ENCODE measurements at regions not wholly inside any gene's neighbourhood (a gene's known extent, or its start where the extent isn't known, plus 50 kb on each side); places are given as distances from the start of the nearest gene placed in this dataset.

DNA sequence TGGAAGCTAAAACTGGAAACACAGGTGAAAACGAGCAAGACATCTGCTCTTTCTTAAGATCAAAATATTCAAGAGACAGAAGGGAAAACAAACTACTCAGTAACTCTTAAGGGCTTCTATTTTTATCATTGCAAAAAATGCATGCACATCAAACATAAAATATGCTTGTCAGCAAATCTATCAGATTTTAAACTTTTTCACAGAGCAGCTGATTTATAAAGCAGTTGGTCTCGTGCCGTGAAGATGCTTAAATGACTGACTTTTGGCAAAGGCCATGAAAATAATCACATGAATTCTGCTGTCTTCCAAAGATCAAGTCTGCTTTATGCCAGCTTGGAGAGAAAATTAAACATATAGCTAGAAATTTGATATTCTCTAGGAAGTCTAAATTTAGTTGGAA, 482.1 kb upstream of the HS3ST1 start:
- DNase-seq (ENCODE audit: low spot score in 2 of 2) (no peak), FAIRE-seq (no peak)

DNA sequence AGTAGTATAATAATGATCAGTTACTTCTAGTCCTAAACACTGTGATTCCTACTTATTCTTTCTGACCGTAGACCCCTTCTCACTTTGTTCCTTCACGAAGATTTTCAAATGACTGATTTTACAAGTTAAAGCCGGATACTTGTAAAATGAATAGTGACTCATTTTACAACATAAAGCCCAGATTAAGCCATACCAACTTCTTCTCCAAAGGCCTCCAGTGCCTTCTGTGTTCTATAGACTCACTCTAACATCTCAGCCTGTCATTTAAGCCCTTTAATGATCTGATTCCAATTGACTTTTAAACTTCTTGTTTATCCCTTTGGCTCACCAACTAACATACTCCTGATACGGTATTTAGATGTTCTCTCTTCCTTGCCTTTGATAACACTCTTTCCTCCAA, 480.0 kb upstream of the HS3ST1 start:
- FAIRE-seq, result no peak

DNA sequence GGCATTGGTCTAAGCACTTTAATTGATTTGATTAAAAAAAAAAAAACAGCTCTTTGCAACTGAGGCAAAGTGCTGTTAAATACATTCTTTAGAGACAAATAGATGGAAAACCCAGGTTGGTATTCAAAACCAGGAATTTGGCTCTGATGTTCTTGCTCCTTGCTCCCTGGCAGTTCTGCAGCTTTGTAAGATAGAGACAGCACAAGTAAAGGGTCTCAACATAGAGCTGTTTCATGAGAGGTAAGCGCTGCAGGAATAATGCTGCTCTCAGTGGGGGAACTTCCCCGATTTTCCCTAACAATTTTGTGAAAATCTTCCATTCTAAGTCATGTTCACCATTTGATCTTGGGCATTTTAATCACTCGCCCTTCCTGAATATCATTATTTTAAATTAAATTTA, 479.5 kb upstream of the HS3ST1 start:
- FAIRE-seq, result no peak

More for the DNA sequence above, 480.0 kb upstream of the HS3ST1 start:
- DNase-seq (ENCODE audit: low spot score in 2 of 2), result no peak

DNA sequence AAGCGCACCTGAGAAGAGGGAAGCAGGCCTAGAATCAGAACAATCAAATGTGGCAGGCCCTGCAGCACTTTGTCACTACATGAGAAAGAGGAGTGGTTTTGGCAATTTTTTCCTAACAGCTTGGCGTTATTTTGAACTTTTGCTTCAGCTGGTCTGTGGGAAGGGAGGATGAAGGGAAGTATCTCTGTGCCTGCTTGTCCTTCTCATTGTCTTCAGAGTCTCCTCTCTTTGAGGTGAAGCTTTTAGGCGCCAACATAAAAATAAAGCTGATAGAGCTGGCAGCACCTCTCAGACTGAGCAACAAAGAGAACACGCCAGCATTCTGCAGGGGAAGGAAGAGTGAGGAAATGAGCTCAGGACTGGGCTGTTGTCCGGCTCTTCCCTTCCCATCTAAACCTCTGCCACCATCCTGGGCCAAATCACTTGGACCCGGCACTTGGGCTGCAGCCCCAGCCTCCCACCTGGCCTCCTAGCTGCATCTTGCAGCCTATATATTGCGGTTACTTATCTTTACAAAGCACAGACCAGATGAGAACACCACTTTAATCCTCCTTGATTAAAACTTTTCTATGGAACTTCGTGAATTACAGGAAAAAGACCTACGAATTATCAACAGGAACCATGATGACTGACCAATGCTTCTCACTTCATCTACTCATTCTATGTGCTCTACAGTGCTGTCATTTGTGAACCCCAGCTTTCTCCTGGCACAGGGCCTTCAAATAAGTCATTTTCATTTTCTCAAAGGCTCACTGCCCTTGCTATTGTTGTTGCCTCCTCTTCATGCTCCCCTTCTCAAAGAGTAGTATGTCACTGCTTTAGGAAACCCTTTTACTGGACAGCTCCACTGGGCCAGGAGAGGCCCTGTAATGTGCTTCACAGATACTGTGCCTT, 476.4 kb upstream of the HS3ST1 start:
- DNase-seq (ENCODE audit: low spot score in 2 of 2), result no peak
- FAIRE-seq, result no peak

More for the DNA sequence above, 479.5 kb upstream of the HS3ST1 start:
- DNase-seq (ENCODE audit: low spot score in 2 of 2), result no peak

DNA sequence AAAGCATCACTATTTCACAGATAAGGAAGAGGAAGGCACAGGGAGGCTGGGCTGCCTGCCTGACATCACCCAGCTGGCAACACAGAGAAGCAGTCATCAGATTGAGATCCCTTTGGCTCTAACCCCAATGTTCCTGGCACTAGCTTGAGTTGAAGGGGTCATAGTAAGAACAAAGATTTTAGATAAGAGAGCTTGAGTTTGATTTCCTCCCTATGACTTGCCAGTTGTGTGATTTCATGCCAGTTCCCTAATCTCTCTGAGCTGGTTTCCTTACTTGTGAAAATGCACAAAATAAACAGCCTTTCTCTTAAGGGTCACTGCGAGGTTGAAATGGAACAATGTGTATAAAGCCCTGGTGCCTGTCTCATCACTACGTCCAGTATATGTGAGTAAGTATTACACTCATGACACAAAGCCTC, 475.4 kb upstream of the HS3ST1 start:
- DNase-seq (ENCODE audit: low spot score in 2 of 2), result no peak
- FAIRE-seq, result no peak

DNA sequence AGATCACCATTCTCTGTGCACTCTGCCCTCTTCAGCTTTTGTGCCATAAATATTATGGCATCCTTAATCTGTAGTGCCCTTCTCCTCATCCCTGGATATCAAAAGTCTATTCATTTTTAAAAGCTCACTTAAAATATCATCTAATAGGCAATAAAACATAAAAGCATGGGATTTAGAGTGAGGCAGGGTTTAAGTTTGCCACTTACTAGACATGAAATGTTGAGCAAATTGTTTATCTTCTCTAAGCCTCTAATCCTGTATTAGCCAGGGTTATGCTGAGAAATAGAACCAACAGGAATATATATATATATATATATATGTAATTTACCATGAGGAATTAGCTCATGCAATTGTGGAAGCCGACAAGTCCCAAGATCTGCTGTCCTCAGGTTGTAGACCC, 472.4 kb upstream of the HS3ST1 start:
- FAIRE-seq (no peak), DNase-seq (ENCODE audit: low spot score in 2 of 2) (no peak)

DNA sequence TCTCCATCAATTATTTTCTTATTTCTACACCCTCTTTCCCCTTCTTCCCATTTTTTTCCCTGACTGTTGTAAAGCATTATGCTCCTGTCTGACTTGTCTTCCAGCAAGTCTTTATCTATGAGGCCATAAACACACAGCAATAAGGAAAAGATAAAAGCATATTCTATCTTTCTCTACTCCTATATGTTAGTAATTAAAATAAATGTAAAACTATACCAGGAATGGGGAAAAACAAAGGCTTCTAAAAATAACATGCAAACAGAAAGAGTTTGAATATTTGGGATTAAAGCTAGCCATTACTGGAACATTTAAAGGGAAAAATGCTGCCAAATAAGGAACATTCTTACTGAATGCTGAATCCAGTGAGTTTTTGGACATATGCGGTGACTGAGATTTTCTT, 471.7 kb upstream of the HS3ST1 start:
- FAIRE-seq (no peak), DNase-seq (ENCODE audit: low spot score in 2 of 2) (no peak)

DNA sequence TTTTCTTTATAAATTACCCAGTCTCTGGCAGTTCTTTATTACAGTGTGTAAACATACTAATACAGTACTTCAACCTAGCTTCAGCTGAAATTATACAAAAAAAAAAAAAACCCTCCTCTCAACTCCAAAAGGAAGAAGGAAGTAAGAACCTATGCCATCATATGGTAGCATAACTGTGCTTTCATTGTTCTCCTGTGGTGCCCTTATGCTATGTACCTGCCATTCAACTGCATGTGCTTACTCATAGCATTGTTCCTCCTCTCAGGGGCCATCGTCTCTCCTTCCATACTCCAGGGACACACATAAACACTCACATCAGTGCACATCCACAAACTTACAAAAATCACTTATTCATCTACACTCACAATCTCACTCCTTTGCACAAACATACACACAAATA, 470.1 kb upstream of the HS3ST1 start:
- FAIRE-seq (no peak), DNase-seq (ENCODE audit: low spot score in 2 of 2) (no peak)

DNA sequence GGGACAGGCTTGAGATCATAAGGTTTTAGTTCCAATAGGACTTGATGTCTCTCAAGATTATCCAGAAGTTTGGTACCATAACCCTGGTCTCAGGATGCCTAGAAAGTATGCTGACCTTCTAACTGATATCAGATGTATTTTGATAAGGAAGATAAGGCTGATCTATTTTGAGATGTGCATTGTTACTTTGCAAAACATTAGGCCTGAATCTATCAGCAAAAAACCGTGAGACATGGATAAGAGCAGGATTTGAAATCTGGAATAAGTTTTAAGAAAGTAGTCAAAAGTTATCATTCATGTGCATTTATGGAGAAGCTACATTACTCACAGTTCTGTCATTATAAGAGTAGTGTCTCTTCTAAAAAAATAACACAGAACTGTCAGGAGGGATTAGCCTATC, 467.1 kb upstream of the HS3ST1 start:
- FAIRE-seq (no peak), DNase-seq (ENCODE audit: low spot score in 2 of 2) (no peak)

DNA sequence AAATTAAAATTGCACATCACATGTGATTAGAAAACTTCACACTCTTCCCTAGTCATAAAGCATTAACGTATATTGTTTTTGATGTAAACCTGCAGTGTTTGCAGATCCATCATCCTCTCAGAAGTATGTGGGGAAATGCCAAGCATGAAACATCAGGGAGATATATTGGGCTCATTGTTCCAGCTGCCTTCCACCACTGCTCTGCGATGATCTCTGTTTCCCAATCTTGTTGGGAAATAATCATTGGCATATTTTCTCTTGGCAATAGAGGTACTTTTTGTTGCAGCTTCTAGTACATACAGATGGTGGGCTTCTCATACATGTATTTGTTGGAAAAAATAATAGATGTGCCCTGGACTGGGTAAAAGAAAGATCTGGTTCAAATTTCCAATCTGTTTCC, 466.3 kb upstream of the HS3ST1 start:
- no peak for FAIRE-seq
- no peak for DNase-seq (ENCODE audit: low spot score in 2 of 2)

DNA sequence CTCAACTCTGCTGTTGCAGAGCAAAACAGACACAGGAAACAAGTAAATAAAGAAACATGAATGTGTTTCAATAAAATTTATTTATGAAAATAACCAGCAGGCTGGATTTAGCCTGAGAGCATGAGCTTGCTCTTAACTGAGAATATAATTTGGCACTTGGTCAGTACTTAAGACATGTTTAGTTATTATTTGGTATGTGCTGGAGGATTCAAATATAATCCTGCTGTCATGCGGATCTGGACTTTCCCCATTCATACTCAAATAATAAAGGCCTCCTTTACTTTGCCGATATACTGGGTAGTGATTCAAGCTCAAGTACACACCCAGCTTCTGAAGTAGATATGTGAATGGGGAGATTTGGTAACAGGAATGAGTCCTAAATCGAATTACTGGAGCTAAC, 465.5 kb upstream of the HS3ST1 start:
- no peak for FAIRE-seq

DNA sequence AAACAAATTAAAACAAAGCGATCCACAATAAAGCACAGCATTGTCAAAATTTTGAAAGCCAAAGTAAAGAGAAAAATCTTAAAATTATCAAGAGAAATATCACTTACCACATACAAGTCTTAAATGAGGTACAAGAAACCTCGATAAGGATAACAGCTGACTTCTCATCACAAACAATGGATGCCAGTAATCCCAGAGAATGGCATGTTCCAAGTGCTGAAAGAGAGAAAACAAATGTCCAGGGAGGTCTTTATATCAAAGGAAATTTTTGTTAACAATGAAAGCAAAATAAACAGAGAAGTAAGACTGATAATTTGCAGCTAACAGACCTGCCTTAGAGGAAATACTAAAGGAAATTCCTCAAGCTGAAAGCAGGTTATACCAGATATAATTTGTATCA, 460.4 kb upstream of the HS3ST1 start:
- FAIRE-seq (no peak), DNase-seq (ENCODE audit: low spot score in 2 of 2) (no peak)

More for the DNA sequence above, 465.5 kb upstream of the HS3ST1 start:
- DNase-seq (ENCODE audit: low spot score in 2 of 2), result no peak

DNA sequence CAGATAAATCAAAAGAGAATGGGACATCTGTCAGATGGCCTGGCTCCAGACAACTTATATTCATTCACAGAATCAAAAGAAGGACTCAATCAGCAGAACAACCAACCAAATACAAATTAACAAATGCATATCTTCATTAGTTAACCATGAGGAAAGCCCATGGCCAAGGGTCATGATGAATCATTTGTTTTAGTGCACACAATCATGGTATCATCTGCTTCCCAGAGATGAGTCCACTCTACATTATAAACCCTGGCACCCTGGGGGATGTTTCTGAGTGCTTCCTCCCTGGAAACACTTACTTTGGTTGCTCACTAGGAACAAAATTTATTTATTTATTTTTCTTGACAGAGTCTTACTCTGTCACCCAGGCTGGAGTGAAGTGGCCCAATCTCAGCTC, 453.3 kb upstream of the HS3ST1 start:
- FAIRE-seq, result no peak
- no peak for DNase-seq (ENCODE audit: low spot score in 2 of 2)

DNA sequence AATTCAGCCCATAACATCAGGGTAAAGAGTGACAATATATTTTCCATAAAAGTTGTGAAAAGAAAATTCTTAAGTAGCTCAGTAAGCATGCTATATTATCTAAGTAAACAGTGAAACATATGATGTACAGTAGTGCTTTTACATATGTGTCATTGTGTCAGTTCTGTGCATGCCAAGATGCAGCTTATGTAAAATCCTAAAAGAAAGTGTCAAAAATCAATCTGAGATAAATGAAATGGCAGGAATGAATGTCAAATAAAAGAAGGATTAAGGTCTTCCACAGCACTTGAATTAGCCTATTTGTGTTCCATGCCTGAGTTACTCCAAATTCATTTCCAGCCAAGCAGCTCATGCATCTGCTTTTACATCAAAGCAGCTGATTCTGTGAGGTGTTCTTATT, 452.7 kb upstream of the HS3ST1 start:
- DNase-seq (ENCODE audit: low spot score in 2 of 2), result no peak

DNA sequence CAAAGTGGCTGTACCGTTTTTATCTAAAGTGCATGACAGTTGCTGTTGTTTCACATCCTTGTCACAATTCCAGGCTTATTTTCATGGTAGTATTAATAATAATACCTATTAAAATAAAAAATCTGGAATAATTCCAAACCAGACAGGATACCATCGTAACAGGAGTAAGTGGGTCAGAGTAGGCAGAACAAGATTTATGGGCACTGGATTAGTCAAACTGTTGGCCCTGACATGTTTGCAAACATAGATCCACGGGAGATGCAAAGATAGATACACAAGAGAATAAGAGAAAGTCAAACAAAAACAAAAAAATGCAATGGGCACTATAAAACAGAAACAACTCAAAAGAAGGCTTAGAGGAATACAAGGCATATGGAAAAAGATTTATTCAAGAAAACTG, 449.5 kb upstream of the HS3ST1 start:
- DNase-seq (ENCODE audit: low spot score in 2 of 2) (no peak), FAIRE-seq (no peak)

More for the DNA sequence above, 452.7 kb upstream of the HS3ST1 start:
- no peak for FAIRE-seq

DNA sequence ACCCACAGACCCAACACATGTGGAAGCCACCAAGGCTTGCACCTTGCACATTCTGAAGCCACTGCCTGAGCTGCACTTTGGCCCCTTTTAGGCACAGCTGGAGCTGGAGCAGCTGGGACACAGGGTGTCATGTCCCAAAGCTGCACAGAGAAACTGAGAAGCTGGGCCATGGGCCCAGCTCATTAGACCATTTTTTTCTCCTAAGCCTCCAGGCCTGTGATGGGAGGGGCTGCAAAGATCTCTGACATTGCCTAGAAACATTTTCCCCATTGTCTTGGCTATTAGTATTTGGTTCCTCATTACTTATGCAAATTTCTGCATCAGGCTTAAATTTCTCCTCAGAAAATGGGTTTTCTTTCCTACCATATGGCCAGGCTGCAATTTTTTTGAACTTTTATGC, 447.4 kb upstream of the HS3ST1 start:
- no peak for DNase-seq (ENCODE audit: low spot score in 2 of 2)
- no peak for FAIRE-seq

DNA sequence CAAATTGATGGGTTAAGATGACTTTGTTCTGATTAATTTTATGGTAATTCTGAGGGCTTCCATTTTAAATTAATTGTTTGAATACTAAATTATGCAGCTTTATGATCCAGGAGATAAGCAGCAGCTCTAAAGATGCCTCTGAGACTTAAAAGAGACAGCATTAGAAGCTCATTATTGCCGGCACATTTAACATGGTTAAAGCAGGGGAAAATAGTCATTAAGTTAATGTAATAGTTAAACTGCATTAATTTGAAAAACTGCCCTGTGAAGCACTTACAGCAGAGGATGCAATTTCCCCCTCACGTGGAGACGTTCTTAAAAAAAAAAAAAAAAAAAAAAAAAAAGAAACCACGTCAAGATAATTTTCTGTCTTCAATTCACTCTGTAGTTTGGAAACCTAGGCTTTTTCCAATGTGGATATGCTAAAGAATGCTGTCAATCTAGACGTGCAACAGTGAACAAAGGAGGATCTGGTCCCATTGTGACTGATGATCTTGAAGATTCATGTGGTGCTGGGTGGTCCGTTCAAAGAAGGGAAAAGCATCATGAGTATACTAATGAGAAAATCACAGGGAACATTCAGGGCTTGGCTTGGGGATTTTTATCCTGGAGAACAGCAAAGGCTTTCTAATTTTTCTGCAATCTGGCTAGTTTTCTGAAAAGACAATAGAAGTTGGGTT, 440.6 kb upstream of the HS3ST1 start:
- FAIRE-seq (no peak), DNase-seq (ENCODE audit: low spot score in 2 of 2) (no peak)

DNA sequence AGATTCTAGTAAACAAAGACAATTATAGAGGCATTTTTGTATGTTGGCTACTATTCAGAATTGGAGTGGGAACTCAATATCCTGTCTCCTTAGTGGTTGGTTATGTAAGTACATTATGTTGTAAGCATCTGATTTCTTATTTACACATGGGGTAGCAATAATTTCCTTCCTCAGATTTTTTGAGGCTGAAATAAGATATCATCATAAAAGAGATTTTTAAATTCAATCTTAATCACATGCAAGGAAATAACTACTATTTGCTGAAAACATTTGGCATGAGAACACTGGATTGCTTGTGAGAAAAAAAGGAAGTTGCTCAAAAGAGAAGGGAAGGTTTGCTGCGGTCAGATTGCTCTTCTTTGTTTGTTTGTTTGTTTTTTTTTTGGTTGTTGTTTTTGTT, 437.7 kb upstream of the HS3ST1 start:
- DNase-seq (ENCODE audit: low spot score in 2 of 2), result no peak
- no peak for FAIRE-seq

DNA sequence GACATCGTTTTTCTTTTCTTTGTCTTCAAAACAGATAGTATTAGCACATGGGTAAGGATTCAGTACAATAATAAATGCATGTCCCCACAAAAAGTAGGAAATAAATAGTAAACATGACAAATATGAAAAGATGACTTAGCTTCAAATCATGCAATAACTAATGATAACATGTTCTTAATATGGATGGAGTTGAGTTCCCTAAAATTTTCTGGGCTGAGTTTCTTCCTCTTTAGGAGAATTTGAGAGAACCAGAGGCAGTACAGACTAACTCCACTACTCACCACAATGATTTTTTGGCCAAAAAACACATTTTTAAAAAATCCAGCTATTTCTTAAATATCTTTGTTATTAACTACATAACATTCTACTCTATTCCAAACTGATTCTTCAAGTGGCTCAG, 432.3 kb upstream of the HS3ST1 start:
- FAIRE-seq (no peak), DNase-seq (ENCODE audit: low spot score in 2 of 2) (no peak)

DNA sequence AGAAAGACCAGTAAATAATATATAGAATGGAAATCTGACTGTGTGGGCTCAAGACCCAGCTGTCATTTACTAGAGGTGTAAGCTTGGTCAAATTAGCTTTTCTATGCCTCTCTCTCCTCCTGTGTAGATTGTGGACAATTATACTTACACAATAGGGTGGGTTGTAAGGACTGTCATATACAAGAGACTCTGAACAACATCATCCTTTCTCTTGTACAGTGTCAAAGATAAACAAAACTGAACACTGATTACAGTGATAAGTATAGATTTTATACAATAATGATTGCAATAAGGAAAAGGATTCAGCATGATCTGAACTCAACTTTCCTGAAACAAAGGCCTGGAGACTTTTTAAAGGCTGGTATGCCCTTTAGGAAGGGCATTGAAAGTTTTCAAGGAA, 429.2 kb upstream of the HS3ST1 start:
- DNase-seq (ENCODE audit: low spot score in 2 of 2), result no peak
- no peak for FAIRE-seq

DNA sequence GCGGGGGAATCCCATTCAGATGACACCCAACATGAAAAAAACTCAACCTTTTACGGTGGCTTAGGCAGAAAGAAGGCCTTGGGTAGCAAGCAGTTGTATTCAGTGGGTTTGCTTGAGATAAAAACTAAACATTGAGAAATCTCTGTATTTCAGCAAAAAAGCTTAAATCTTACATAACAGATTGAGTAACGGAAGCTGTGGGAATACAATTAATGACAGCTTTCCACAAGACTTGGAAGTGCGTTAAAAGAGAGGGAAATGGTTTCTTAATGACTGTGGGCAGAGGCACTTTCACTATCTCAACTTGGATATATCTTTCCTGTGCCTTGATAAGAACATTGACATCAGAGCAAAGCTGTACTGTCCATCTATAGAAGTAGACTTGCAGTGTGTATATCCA, 418.5 kb upstream of the HS3ST1 start:
- DNase-seq (ENCODE audit: low spot score in 2 of 2) (no peak), FAIRE-seq (no peak)

DNA sequence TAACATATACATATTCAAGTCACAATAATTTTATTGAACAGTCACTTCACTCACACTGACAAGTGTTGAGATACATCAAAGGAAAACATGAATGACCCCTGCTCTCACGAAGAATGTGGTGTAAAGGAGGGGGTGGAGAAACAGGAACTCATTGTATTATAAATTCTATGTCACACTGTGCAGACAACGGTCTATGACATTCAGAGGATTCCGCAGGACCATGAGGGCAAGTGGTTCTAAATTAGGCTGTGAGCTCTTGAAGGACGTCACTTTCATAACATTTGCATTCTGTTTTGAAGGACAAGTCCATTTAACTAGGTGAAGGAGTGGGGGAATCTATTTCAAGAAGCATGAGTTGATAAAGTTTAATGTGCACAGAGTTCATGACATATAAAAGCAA, 415.2 kb upstream of the HS3ST1 start:
- FAIRE-seq (no peak), DNase-seq (ENCODE audit: low spot score in 2 of 2) (no peak)

Data from frontal cortex (tissue), 3 donors.